Suprapubic skin (tissue), 3 donors: ENCODE measurements at regions not wholly inside any gene's neighbourhood (a gene's known extent, or its start where the extent isn't known, plus 50 kb on each side); places are given as distances from the start of the nearest gene placed in this dataset.

Experiments used
- CTCF ChIP-seq, 2 donors: fragments of 200-600 bp in 1 of 2; fragments of 450-650 bp in 1 of 2; sonication (generic) in 1 of 2; IDR thresholded peaks; one replicate each; pipeline ENCODE4 v1.5.1; 2016 to 2019; ENCODE audit warnings: antibody characterized with exemption in 2 of 2, mild to moderate bottlenecking in 1 of 2, moderate library complexity in 1 of 2
- EP300 ChIP-seq: sonication (generic); formaldehyde crosslinking; IDR thresholded peaks from one replicate; pipeline ENCODE4 v1.6.1; 2017; ENCODE audit warnings: antibody characterized with exemption
- POLR2A ChIP-seq, 2 donors: fragments of 450-650 bp; IDR thresholded peaks; one replicate each; pipeline ENCODE4 v1.6.1; 2017; ENCODE audit warnings: antibody characterized with exemption in 2 of 2, mild to moderate bottlenecking in 2 of 2, moderate library complexity in 2 of 2

GRCh38 chr11:103532133-103532788, 423.0 kb downstream of the DYNC2H1 start:
- TF ChIP-seq CTCF (IDR thresholded peaks at IDR 0.05) (no peak), EP300 (no peak), POLR2A (IDR thresholded peaks at IDR 0.05) (no peak)
